CD4-positive, alpha-beta memory T cell (primary cell): ENCODE measurements at regions not wholly inside any gene's neighbourhood (a gene's known extent, or its start where the extent isn't known, plus 50 kb on each side); places are given as distances from the start of the nearest gene placed in this dataset.

Source experiments
- CTCF ChIA-PET: fragments of 350-600 bp; sonication (Branson Sonifier 250); formaldehyde crosslinking; loops from one replicate; lab custom pipeline; 2021; ENCODE audit warnings: inconsistent platforms; ENCODE audit not compliant: partially characterized antibody; lab: Charles Lee
- POLR2A ChIA-PET: fragments of 350-600 bp; sonication (Branson Sonifier 250); formaldehyde crosslinking; loops from one replicate; lab custom pipeline; 2021; ENCODE audit not compliant: partially characterized antibody; lab: Charles Lee
- DNase-seq, 5 donors: peaks; one replicate each; pipeline versions ENCODE4 v3.0.0 to v3.0.0-alpha.2; 2020 to 2022; ENCODE audit warnings: mixed read lengths in 1 of 5
- H3K27ac ChIP-seq: one replicate; pipeline ENCODE4 v1.7.0; 2013; ENCODE audit warnings: low read depth, low read length
- H3K27me3 ChIP-seq: 2 replicates; pipeline ENCODE4 v1.7.0; 2013; ENCODE audit warnings: mild to moderate bottlenecking, low read length, moderate library complexity; ENCODE audit not compliant: insufficient read depth
- H3K36me3 ChIP-seq: 2 replicates; pipeline ENCODE4 v1.7.0; 2013; ENCODE audit warnings: mild to moderate bottlenecking, low read length, moderate library complexity; ENCODE audit not compliant: insufficient read depth
- H3K4me1 ChIP-seq: 2 replicates; pipeline ENCODE4 v1.7.0; 2013; ENCODE audit warnings: mild to moderate bottlenecking, low read length, moderate library complexity; ENCODE audit not compliant: insufficient read depth
- H3K4me3 ChIP-seq, 2 donors: one replicate each; pipeline ENCODE4 v1.7.0; 2013; ENCODE audit warnings: low read length in 2 of 2, mild to moderate bottlenecking in 1 of 2
- H3K9me3 ChIP-seq, 2 donors: one replicate each; pipeline ENCODE4 v1.7.0; 2013; ENCODE audit warnings: low read length in 2 of 2, control low read depth in 1 of 2; ENCODE audit not compliant: control insufficient read depth in 1 of 2
- H3K27ac Mint-ChIP-seq, 7 donors: one replicate each; pipeline ENCODE4 v1.8.0; 2020 to 2021; ENCODE audit warnings: mixed read lengths in 7 of 7, mild to moderate bottlenecking in 6 of 7, inconsistent platforms in 3 of 7, moderate library complexity in 3 of 7
- H3K27me3 Mint-ChIP-seq, 2 donors: one replicate each; pipeline ENCODE4 v1.8.0; 2020 to 2021; ENCODE audit warnings: mixed read lengths in 2 of 2
- H3K36me3 Mint-ChIP-seq, 2 donors: one replicate each; pipeline ENCODE4 v1.8.0; 2020 to 2021; ENCODE audit warnings: mixed read lengths in 2 of 2, inconsistent platforms in 1 of 2, mild to moderate bottlenecking in 1 of 2
- H3K4me1 Mint-ChIP-seq, 4 donors: one replicate each; pipeline ENCODE4 v1.8.0; 2020 to 2021; ENCODE audit warnings: mixed read lengths in 4 of 4, mild to moderate bottlenecking in 1 of 4
- H3K4me3 Mint-ChIP-seq, 8 donors: one replicate each; pipeline ENCODE4 v1.8.0; 2020 to 2021; ENCODE audit warnings: mixed read lengths in 8 of 8, mild to moderate bottlenecking in 7 of 8, moderate library complexity in 6 of 8, inconsistent platforms in 3 of 8
- H3K9me3 Mint-ChIP-seq, 8 donors: one replicate each; pipeline ENCODE4 v1.8.0; 2020 to 2021; ENCODE audit warnings: mixed read lengths in 8 of 8, mild to moderate bottlenecking in 5 of 8, inconsistent platforms in 3 of 8, moderate library complexity in 1 of 8
- intact Hi-C: fragments of 100-400 bp; cut with micrococcal nuclease; formaldehyde crosslinking; loops from one replicate; pipeline ENCODE4 v1.15.1; 2023

GRCh38 chr2:19474128-19474527 lies 115.7 kb upstream of the OSR1 start:
- Mint-ChIP-seq H3K4me1 (peaks cover 16 to 26% (median 18%) of the 10 kb centered on the region in 4 donors), H3K27ac (peak overlapping the region in 6 of 7 donors; percentile 10 to 59 (median 48)), H3K36me3 (no peaks in the 10 kb centered on the region), H3K9me3 (peaks cover 0 to 2% (median 0%) of the 10 kb centered on the region in 8 donors), H3K4me3 (peak overlapping the region; percentile 18 to 70 (median 61)), H3K27me3 (peaks cover 13 to 18% of the 10 kb centered on the region in 2 donors)
- intact Hi-C loops: loop anchor here (5.0 kb wide), 2 partner anchors 112 to 127 kb away; no protein-coding TSS in a partner anchor
- H3K27me3 ChIP-seq: no peaks in the 10 kb centered on the region
- peak; percentile 71 to 80 (median 77) for DNase-seq
- H3K36me3 ChIP-seq: no peaks in the 10 kb centered on the region
- no peaks in the 10 kb centered on the region for H3K9me3 ChIP-seq
- H3K4me3 ChIP-seq: peak overlapping the region in 1 of 2 donors; percentile 16
- POLR2A ChIA-PET: no interaction called here
- peaks cover 24% of the 10 kb centered on the region for H3K4me1 ChIP-seq
- no peak overlapping the region for H3K27ac ChIP-seq
- CTCF ChIA-PET: no interaction called here

GRCh38 chr2:19473350-19473749 lies 114.9 kb upstream of the OSR1 start:
- H3K27ac ChIP-seq: no peak overlapping the region
- no peak for DNase-seq
- no peaks in the 10 kb centered on the region for H3K36me3 ChIP-seq
- Mint-ChIP-seq H3K4me1 (peaks cover 16 to 26% (median 18%) of the 10 kb centered on the region in 4 donors), H3K9me3 (peaks cover 0 to 2% (median 0%) of the 10 kb centered on the region in 8 donors), H3K36me3 (no peaks in the 10 kb centered on the region), H3K27me3 (peaks cover 11 to 18% of the 10 kb centered on the region in 2 donors), H3K27ac (peak overlapping the region in 2 of 7 donors; percentile 38 to 68), H3K4me3 (peak overlapping the region in 4 of 8 donors; percentile 10 to 70 (median 61))
- H3K9me3 ChIP-seq: no peaks in the 10 kb centered on the region
- intact Hi-C loops: loop anchor here (5.0 kb wide), 2 partner anchors 111 to 126 kb away; no protein-coding TSS in a partner anchor
- no peak overlapping the region for H3K4me3 ChIP-seq
- POLR2A ChIA-PET: no interaction called here
- peaks cover 24% of the 10 kb centered on the region for H3K4me1 ChIP-seq
- CTCF ChIA-PET: no interaction called here
- no peaks in the 10 kb centered on the region for H3K27me3 ChIP-seq

GRCh38 chr2:19472391-19472978 lies 114.1 kb upstream of the OSR1 start:
- peaks cover 0 to 2% (median 0%) of the 10 kb centered on the region in 8 donors for H3K9me3 Mint-ChIP-seq
- no peak overlapping the region for H3K27ac Mint-ChIP-seq
- H3K4me1 ChIP-seq: peaks cover 24% of the 10 kb centered on the region
- H3K27ac ChIP-seq: no peak overlapping the region
- DNase-seq: no peak
- H3K27me3 ChIP-seq: no peaks in the 10 kb centered on the region
- POLR2A ChIA-PET: no interaction called here
- no peaks in the 10 kb centered on the region for H3K36me3 ChIP-seq
- no peak overlapping the region for H3K4me3 Mint-ChIP-seq
- intact Hi-C loops: loop anchor here (5.0 kb wide), 2 partner anchors 110 to 125 kb away; no protein-coding TSS in a partner anchor
- no peak overlapping the region for H3K4me3 ChIP-seq
- peaks cover 14 to 18% of the 10 kb centered on the region in 2 donors for H3K27me3 Mint-ChIP-seq
- no peaks in the 10 kb centered on the region for H3K9me3 ChIP-seq
- H3K4me1 Mint-ChIP-seq: peaks cover 16 to 26% (median 18%) of the 10 kb centered on the region in 4 donors
- CTCF ChIA-PET: no interaction called here
- H3K36me3 Mint-ChIP-seq: no peaks in the 10 kb centered on the region

GRCh38 chr2:19471491-19471890 lies 113.1 kb upstream of the OSR1 start:
- Mint-ChIP-seq H3K27me3 (peaks cover 14 to 15% of the 10 kb centered on the region in 2 donors), H3K9me3 (peaks cover 0 to 2% (median 0%) of the 10 kb centered on the region in 8 donors), H3K27ac (no peak overlapping the region), H3K4me3 (no peak overlapping the region), H3K4me1 (peaks cover 16 to 26% (median 18%) of the 10 kb centered on the region in 4 donors), H3K36me3 (no peaks in the 10 kb centered on the region)
- ChIA-PET CTCF (no interaction called here), POLR2A (no interaction called here)
- no peak for DNase-seq
- H3K9me3 ChIP-seq: no peaks in the 10 kb centered on the region
- no peaks in the 10 kb centered on the region for H3K36me3 ChIP-seq
- no peak overlapping the region for H3K27ac ChIP-seq
- intact Hi-C loops: loop anchor here (5.0 kb wide), 2 partner anchors 109 to 124 kb away; no protein-coding TSS in a partner anchor
- H3K4me1 ChIP-seq: peaks cover 24% of the 10 kb centered on the region
- no peaks in the 10 kb centered on the region for H3K27me3 ChIP-seq
- no peak overlapping the region for H3K4me3 ChIP-seq

- H3K36me3 Mint-ChIP-seq: no peaks in the 10 kb centered on the region
- no peaks in the 10 kb centered on the region for H3K4me1 Mint-ChIP-seq
- intact Hi-C loops: no loop called here
- no peak overlapping the region for H3K4me3 Mint-ChIP-seq
- POLR2A ChIA-PET: no interaction called here
- CTCF ChIA-PET: interaction anchor here (1.3 kb wide), 1 partner anchor 116 kb away, joined by 3 read pairs; no protein-coding TSS in a partner anchor
- H3K9me3 Mint-ChIP-seq: peaks cover 0 to 9% (median under 1%) of the 10 kb centered on the region in 8 donors
- Histone ChIP-seq H3K4me3 (no peak overlapping the region), H3K36me3 (no peaks in the 10 kb centered on the region), H3K27ac (no peak overlapping the region), H3K9me3 (no peaks in the 10 kb centered on the region), H3K27me3 (no peaks in the 10 kb centered on the region), H3K4me1 (no peaks in the 10 kb centered on the region)
- H3K27me3 Mint-ChIP-seq: peaks cover 10 to 18% of the 10 kb centered on the region in 2 donors
- no peak for DNase-seq
- H3K27ac Mint-ChIP-seq: peak overlapping the region in 1 of 7 donors; percentile 48
These were observed 107.6 kb upstream of the OSR1 start for GRCh38 chr2:19465978-19466377.

GRCh38 chr2:19462256-19462645 lies 103.8 kb upstream of the OSR1 start:
- Histone ChIP-seq H3K4me3 (no peak overlapping the region), H3K36me3 (no peaks in the 10 kb centered on the region), H3K27me3 (no peaks in the 10 kb centered on the region), H3K4me1 (no peaks in the 10 kb centered on the region), H3K9me3 (no peaks in the 10 kb centered on the region), H3K27ac (no peak overlapping the region)
- no peak overlapping the region for H3K4me3 Mint-ChIP-seq
- no peaks in the 10 kb centered on the region for H3K36me3 Mint-ChIP-seq
- H3K27ac Mint-ChIP-seq: no peak overlapping the region
- ChIA-PET CTCF (no interaction called here), POLR2A (no interaction called here)
- no peak for DNase-seq
- peaks cover 0 to 9% (median under 1%) of the 10 kb centered on the region in 8 donors for H3K9me3 Mint-ChIP-seq
- no peaks in the 10 kb centered on the region for H3K4me1 Mint-ChIP-seq
- peaks cover 7 to 13% of the 10 kb centered on the region in 2 donors for H3K27me3 Mint-ChIP-seq
- intact Hi-C loops: no loop called here

- Mint-ChIP-seq H3K36me3 (no peaks in the 10 kb centered on the region), H3K9me3 (peaks cover 0 to 9% (median under 1%) of the 10 kb centered on the region in 8 donors), H3K4me1 (no peaks in the 10 kb centered on the region), H3K27ac (no peak overlapping the region), H3K4me3 (no peak overlapping the region), H3K27me3 (peaks cover 8 to 13% of the 10 kb centered on the region in 2 donors)
- POLR2A ChIA-PET: no interaction called here
- Histone ChIP-seq H3K4me3 (no peak overlapping the region), H3K36me3 (no peaks in the 10 kb centered on the region), H3K27me3 (no peaks in the 10 kb centered on the region), H3K27ac (no peak overlapping the region), H3K9me3 (no peaks in the 10 kb centered on the region), H3K4me1 (no peaks in the 10 kb centered on the region)
- intact Hi-C loops: no loop called here
- no peak for DNase-seq
- CTCF ChIA-PET: no interaction called here
These were observed 103.3 kb upstream of the OSR1 start for GRCh38 chr2:19461504-19462255.
